ENCODE measurements at regions not wholly inside any gene's neighbourhood (a gene's known extent, or its start where the extent isn't known, plus 50 kb on each side); places are given as distances from the start of the nearest gene placed in this dataset.

- DNase-seq (ENCODE audit: unreplicated experiment), result no peak
- Mint-ChIP-seq H3K36me3 (ENCODE audit: insufficient read depth, unreplicated experiment) (no peaks in the 10 kb centered on the region), H3K4me1 (ENCODE audit: insufficient read depth, unreplicated experiment) (no peaks in the 10 kb centered on the region), H3K27ac (ENCODE audit: low read depth, unreplicated experiment) (no peak overlapping the region), H3K27me3 (ENCODE audit: insufficient read depth, unreplicated experiment) (no peaks in the 10 kb centered on the region), H3K4me3 (ENCODE audit: unreplicated experiment) (no peak overlapping the region), H3K9me3 (ENCODE audit: unreplicated experiment) (no peaks in the 10 kb centered on the region)
- TF ChIP-seq CTCF (IDR thresholded peaks at IDR 0.05; ENCODE audit: unreplicated experiment), result no peak
- no TSS peak for BruUV-seq (replicated peaks)
- ChIA-PET CTCF (interaction anchor here (0.6 kb wide), 1 partner anchor 12 kb away, joined by 3 read pairs; no protein-coding TSS in a partner anchor), POLR2A (no interaction called here)
- intact Hi-C loops (cut with micrococcal nuclease), result no loop called here
These were observed 67.0 kb upstream of the PDE7B start for GRCh38 chr6:135784507-135784906.

GRCh38 chr6:135789375-135790050 is 62.0 kb upstream of the PDE7B start:
- H3K4me1 Mint-ChIP-seq (ENCODE audit: insufficient read depth, unreplicated experiment), result no peaks in the 10 kb centered on the region
- H3K27me3 Mint-ChIP-seq (ENCODE audit: insufficient read depth, unreplicated experiment), result no peaks in the 10 kb centered on the region
- ChIA-PET POLR2A (no interaction called here), CTCF (no interaction called here)
- DNase-seq (ENCODE audit: unreplicated experiment), result no peak
- intact Hi-C loops (cut with micrococcal nuclease), result no loop called here
- H3K9me3 Mint-ChIP-seq (ENCODE audit: unreplicated experiment), result no peaks in the 10 kb centered on the region
- TF ChIP-seq CTCF (IDR thresholded peaks at IDR 0.05; ENCODE audit: unreplicated experiment), result no peak
- BruUV-seq (replicated peaks), result no TSS peak
- H3K4me3 Mint-ChIP-seq (ENCODE audit: unreplicated experiment), result no peak overlapping the region
- H3K27ac Mint-ChIP-seq (ENCODE audit: low read depth, unreplicated experiment), result no peak overlapping the region
- H3K36me3 Mint-ChIP-seq (ENCODE audit: insufficient read depth, unreplicated experiment), result peaks cover under 1% of the 10 kb centered on the region

DNA sequence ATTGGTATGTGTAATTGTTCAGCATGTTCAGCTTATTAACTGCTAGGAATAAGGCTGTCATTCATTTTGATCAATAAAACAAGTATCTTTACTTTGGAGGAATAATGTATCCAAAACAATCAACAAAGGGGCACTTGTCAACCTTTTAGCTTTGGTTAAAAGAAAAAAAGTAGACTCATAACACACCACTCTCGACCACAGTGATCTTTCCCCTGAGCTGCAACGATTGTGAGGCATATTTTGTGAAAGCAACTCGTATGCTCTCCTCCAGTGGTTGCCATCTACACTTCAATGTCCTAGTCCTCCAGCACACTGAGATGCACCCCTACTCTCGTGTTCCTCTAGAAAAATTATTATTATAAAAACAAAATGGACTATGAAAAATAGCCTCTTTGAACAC is 60.1 kb upstream of the PDE7B start:
- Mint-ChIP-seq H3K27me3 (ENCODE audit: insufficient read depth, unreplicated experiment) (no peaks in the 10 kb centered on the region), H3K4me3 (ENCODE audit: unreplicated experiment) (no peak overlapping the region), H3K27ac (ENCODE audit: low read depth, unreplicated experiment) (no peak overlapping the region), H3K4me1 (ENCODE audit: insufficient read depth, unreplicated experiment) (no peaks in the 10 kb centered on the region), H3K36me3 (ENCODE audit: insufficient read depth, unreplicated experiment) (peaks cover 4% of the 10 kb centered on the region), H3K9me3 (ENCODE audit: unreplicated experiment) (no peaks in the 10 kb centered on the region)
- CTCF ChIA-PET, result no interaction called here
- intact Hi-C loops (cut with micrococcal nuclease), result no loop called here
- DNase-seq (ENCODE audit: unreplicated experiment), result no peak
- TF ChIP-seq CTCF (IDR thresholded peaks at IDR 0.05; ENCODE audit: unreplicated experiment), result no peak
- POLR2A ChIA-PET, result interaction anchor here (1.6 kb wide), 1 partner anchor 16 kb away, joined by 4 read pairs; no protein-coding TSS in a partner anchor
- no TSS peak for BruUV-seq (replicated peaks)

DNA sequence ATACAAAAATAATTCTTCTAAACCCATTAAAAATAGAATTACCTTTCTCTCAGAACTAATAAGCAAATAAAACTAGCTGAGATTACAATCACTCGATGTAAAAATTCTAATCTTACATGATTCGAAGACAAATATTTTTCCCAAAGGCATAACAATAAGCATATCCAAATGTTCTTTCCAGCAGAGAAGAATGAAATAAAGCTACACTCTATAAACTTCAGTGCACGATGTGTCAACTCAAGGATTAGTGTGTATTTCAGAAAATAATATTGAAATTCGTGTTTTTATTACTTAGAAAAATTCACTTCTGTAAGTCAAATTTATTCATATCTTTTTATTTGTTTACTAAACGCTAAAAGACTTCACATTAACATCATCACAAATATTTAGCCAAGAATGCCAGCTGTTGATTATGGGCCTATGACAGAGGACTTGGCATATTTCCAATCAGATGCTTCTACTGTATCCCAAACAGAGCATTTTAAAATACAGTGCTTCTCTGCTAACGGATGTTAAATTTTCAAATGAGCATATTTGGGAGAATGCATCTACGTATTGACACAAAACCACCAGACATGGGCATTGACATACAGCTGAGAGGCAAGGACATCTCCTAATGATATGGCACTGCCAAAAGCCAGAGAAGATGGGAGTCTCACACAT is 54.7 kb upstream of the PDE7B start:
- no peak for DNase-seq (ENCODE audit: unreplicated experiment)
- BruUV-seq (replicated peaks), result no TSS peak
- intact Hi-C loops (cut with micrococcal nuclease), result no loop called here
- ChIA-PET POLR2A (no interaction called here), CTCF (interaction anchor here (0.6 to 0.8 kb wide), 3 partner anchors 12 to 329 kb away, joined by 3 to 4 read pairs (median 4); no protein-coding TSS in a partner anchor)
- Mint-ChIP-seq H3K9me3 (ENCODE audit: unreplicated experiment) (no peaks in the 10 kb centered on the region), H3K36me3 (ENCODE audit: insufficient read depth, unreplicated experiment) (peaks cover 4% of the 10 kb centered on the region), H3K27ac (ENCODE audit: low read depth, unreplicated experiment) (no peak overlapping the region), H3K4me3 (ENCODE audit: unreplicated experiment) (no peak overlapping the region), H3K4me1 (ENCODE audit: insufficient read depth, unreplicated experiment) (no peaks in the 10 kb centered on the region), H3K27me3 (ENCODE audit: insufficient read depth, unreplicated experiment) (no peaks in the 10 kb centered on the region)
- no peak for TF ChIP-seq CTCF (IDR thresholded peaks at IDR 0.05; ENCODE audit: unreplicated experiment)
